ENCODE measurements at regions not wholly inside any gene's neighbourhood (a gene's known extent, or its start where the extent isn't known, plus 50 kb on each side); places are given as distances from the start of the nearest gene placed in this dataset.
"Not testable (repeated sequence)": the region's sequence is repeated elsewhere in the genome, so short reads cannot be mapped to it uniquely, and the experiment has no call there.

DNA sequence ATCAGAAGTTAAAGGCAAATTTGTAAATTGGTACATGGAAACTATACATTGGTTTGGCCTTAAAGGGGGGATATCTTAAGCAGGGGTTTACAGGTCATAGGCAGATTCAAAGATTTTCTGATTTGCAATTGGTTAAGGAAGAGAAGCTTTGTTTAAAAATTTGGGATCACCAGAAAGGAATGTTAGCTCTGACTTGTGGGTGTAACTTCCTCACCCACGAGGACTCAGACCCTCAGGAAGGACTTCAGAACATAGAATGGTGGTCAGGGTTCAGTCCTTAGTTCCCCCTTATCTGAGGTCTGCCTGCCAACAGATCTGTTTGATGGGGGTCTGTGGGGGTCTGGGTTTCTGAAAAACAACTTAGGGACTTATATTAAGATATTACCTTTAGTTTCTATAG, 427.4 kb upstream of the DIPK2B start:
- peak; percentile 33 for DNase-seq

DNA sequence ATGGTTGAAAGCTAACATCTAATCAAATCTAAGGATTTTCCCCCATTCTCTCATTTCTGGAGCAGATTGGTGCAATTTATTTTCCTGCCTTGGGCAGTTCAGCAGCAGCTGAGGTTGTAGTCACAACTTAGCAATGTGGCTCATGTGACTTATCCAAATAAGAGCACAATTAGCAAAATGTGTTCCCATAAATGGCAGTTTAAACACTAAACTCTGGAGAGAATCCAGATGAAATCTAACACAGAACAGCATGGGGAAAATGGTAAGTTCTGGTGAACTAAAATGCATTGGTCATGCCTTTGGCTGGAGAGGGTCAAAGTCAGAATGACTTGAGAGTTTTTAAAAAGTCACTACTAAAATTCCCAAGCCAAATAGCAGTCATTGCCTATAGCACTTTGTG, 422.6 kb upstream of the DIPK2B start:
- DNase-seq = peak; percentile 94

- DNase-seq = peak; percentile 92
Observed at GRCh38 chrX:45622538-45622937, 421.9 kb upstream of the DIPK2B start.

GRCh38 chrX:45622042-45622423, 421.4 kb upstream of the DIPK2B start:
- DNase-seq = no peak

DNA sequence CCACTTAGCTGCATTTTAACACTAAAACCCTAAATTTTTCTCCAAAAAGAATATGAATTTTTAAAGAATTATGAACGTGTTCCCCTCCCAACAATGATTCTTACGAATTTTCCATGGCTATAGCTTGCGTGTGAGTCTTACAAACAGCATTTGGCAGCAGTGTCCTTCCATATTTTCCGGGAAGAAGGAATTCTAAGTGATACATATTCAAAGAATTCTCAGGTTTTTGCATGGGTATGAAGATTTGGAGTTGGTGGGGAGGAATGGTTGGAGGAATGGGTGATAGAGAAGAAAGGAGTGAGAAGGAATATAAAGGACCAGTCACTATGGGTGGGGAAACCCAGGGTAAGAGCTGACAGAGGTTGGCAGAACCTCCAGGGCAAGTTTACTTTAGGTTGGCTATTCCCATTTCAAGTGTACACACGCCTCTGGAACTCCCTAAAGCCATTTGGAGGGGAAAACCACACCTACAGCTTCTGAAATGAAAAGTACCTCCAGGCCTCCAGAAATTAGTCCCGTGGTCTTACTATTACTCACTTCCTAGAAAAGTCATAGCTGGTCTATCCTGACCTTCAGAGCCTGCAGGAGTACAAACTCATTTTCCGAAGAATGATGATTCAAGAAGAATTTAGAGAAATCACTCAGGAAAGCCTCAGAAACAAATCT, 420.8 kb upstream of the DIPK2B start:
- peak; percentile 85 for DNase-seq

- DNase-seq = peak; percentile 84
Observed at GRCh38 chrX:45619290-45619689, 418.6 kb upstream of the DIPK2B start.

DNA sequence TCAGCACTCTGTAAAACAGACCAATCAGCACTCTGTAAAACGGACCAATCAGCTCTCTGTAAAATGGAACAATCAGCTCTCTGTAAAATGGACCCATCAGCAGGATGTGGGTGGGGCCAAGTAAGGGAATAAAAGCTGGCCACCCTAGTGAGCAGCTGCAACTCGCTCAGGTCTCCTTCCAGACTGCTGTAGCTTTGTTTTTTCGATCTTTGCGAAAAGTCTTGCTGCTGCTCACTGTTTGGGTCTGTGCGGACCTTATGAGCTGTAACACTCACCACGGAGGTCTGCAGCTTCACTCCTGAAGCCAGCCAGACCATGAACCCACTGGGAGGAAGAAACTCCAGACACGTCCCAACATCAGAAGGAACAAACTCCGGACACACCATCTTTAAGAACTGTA, 414.9 kb upstream of the DIPK2B start:
- DNase-seq = not testable (repeated sequence)

- DNase-seq = no peak
Observed at GRCh38 chrX:45614853-45615252, 414.2 kb upstream of the DIPK2B start.

DNA sequence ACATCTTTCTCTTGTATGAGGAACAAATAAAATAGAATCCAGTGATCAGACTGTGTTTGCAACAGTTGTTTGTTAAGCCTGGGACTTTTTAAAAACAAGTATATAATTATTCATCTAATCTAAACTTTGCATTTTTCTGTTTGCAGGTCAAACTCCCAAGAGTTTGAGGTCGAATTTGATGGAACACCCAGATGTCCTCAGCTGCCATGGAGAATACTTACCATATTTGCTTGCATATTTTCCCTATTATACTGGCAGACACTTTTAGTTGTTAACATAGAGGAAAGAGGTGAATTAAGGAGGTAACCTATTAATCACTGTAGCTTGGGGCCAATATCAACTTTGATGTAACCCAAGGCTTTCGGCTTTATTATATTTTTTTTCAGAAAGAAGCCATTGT, 401.5 kb upstream of the DIPK2B start:
- peak; percentile 60 for DNase-seq

DNA sequence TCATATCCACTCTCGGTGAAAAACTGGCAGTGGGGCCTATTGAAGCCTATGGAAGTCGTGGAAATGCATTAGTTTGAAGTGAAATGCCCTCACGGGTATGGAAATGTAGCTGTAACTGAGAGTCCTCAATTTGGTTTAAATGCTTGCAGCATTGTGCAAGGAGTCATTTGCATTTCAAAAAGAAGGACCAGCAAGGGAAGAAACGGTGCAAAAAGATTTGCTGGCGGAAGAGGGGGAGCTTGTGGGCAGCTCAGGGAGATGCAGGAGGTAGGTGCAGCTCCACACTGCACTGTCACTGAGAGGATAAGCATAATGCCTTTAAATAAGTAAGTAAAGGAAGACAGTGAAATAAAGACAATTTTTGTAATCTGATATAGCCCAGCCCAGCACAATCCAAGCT, 400.4 kb upstream of the DIPK2B start:
- DNase-seq = no peak

- peak; percentile 69 for DNase-seq
Observed at GRCh38 chrX:45598861-45599260, 398.2 kb upstream of the DIPK2B start.

GRCh38 chrX:45596188-45596808, 395.6 kb upstream of the DIPK2B start:
- no peak for DNase-seq

GRCh38 chrX:45592101-45592500, 391.4 kb upstream of the DIPK2B start:
- no peak for DNase-seq

GRCh38 chrX:45591650-45592049, 391.0 kb upstream of the DIPK2B start:
- DNase-seq = no peak

GRCh38 chrX:45584717-45585116, 384.0 kb upstream of the DIPK2B start:
- DNase-seq = no peak

GRCh38 chrX:45577361-45577760, 376.7 kb upstream of the DIPK2B start:
- DNase-seq = no peak

DNA sequence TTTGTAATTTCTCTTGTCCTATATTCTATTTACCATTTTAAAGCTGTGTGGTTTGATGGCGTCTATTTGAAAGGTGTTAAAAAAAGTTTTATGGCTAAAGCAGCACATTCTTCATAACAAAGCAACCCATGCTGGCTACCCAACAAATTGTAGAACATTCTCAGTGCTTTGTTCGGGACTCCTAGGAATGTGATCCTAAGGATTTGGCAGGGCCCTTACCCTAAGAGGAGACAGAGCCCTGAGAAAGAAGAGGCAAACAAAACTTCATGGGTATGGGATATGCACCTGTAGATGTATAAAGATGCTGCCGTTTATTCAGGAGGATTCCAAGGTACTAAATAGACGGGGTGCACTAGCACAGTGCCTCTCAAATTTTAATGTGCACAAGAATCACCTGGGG, 370.8 kb upstream of the DIPK2B start:
- DNase-seq = no peak

DNA sequence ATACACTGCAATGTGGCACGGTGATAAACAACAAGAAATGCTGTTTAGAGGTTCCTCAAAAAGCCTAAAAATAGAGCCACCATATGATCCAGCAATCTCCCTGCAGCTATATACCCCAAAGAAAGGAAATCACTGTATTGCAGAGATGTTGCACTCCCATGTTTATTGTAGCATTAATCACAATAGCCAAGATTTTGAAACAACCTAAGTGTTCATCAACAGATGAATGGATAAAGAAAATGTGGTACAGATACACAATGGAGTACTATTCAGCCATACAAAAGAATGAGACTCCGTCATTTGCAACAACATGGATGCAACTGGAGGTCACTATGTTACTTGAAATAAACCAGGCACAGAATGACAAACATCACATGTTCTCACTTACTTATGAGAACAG, 365.8 kb upstream of the DIPK2B start:
- DNase-seq = no peak

GRCh38 chrX:45557387-45557786, 356.7 kb upstream of the DIPK2B start:
- DNase-seq = peak; percentile 1

GRCh38 chrX:45554736-45555135, 354.1 kb upstream of the DIPK2B start:
- DNase-seq = no peak

DNA sequence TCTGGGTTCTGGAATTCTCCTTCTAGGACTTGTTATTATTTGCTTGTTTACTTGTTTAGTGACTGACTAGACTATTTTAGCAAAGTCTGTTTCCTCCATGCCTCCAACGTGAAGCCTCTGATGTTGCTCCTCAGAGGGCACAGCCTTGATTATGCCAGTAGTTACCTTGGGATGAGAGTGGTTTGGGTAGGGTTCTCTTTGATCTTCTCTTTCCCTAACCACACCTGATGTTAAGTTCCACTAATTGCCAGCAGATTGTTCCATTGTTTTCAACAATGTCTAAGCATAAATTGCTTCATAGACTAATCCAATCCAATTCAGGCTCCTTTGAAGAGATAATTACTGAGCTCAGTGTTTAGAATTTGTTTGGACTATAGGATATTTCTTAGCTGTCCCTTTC, 352.7 kb upstream of the DIPK2B start:
- no peak for DNase-seq

DNA sequence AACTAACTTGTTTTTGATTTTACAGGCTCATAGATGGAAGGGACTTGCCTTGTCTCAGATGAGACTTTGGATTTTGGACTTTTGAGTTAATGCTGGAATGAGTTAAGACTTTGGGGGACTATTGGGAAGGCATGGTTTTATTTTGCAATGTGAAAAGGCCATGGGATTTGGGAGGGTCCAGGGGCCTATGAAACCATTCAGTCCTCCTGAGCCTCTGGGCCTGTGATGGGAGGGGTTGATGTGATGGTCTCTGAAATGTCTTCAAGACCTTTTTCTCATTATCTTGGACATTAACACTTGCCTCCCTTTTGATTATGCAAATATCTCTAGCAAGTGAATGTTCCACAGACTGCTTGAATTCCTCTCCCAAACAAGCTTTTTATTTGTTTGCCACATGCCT, 346.0 kb upstream of the DIPK2B start:
- not testable (repeated sequence) for DNase-seq

- DNase-seq = no peak
Observed at GRCh38 chrX:45540181-45540580, 339.5 kb upstream of the DIPK2B start.

DNA sequence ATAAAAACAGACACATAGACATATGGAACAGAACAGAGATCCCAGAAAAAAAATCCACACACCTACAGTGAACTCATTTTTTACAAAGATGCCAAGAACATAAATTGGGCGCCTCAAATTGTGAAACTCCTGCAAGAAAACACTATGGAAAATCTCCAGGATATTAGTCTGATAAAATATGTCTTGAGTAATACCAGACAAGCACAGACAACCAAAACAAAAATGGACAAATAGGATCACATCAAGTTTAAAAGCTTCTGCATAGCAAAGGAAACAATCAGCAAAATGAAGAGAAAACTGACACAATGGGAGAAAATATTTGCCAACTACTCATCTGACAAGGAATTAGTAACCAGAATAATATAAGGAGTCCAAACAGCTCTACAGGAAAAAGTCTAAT, 337.3 kb upstream of the DIPK2B start:
- DNase-seq = no peak

- no peak for DNase-seq
Observed at GRCh38 chrX:45527834-45528233, 327.2 kb upstream of the DIPK2B start.
